Mucosa of descending colon (tissue), 3 donors: ENCODE measurements at regions not wholly inside any gene's neighbourhood (a gene's known extent, or its start where the extent isn't known, plus 50 kb on each side); places are given as distances from the start of the nearest gene placed in this dataset.

ENCODE experiments used
- ATAC-seq: fragments of 200-7000 bp; cut with Tn5 transposase; one replicate; pipeline ENCODE4 v1.9.1; 2020; ENCODE audit warnings: mild to moderate bottlenecking, moderate library complexity
- DNase-seq, 3 donors: peaks; one replicate each; pipeline ENCODE4 v3.0.0-alpha.2; 2020
- H3K36me3 ChIP-seq: fragments of 200-600 bp; one replicate; pipeline ENCODE4 v1.8.0; 2021; ENCODE audit warnings: low read depth, mild to moderate bottlenecking
- H3K4me1 ChIP-seq: fragments of 200-600 bp; one replicate; pipeline ENCODE4 v1.8.0; 2021; ENCODE audit warnings: low read depth, mild to moderate bottlenecking
- H3K4me3 ChIP-seq: fragments of 200-600 bp; one replicate; pipeline ENCODE4 v1.8.0; 2021; ENCODE audit warnings: mild to moderate bottlenecking
- H3K9me3 ChIP-seq: fragments of 200-600 bp; one replicate; pipeline ENCODE4 v1.8.0; 2021; ENCODE audit warnings: mild to moderate bottlenecking
- intact Hi-C, 2 donors: fragments of 100-400 bp; cut with DNase I in 1 of 2; cut with micrococcal nuclease in 1 of 2; formaldehyde crosslinking; loops; one replicate each; pipeline versions ENCODE4 v1.11.0 to v1.11.1; 2022; cut with DNase I, micrococcal nuclease
- TF ChIP-seq, protein P1 (sequence below): fragments of 200-600 bp; IDR thresholded peaks from one replicate; pipeline ENCODE4 v1.8.0; 2022; ENCODE audit warnings: antibody characterized with exemption, mild to moderate bottlenecking
- donor health status: DM: no; HTN: no; CAD: no; lungs with moderate emphysema.
- donor health status: DM: no; HTN: no; CAD: no.
- donor health status: DM: no; HTN: yes; CAD: no.

DNA sequence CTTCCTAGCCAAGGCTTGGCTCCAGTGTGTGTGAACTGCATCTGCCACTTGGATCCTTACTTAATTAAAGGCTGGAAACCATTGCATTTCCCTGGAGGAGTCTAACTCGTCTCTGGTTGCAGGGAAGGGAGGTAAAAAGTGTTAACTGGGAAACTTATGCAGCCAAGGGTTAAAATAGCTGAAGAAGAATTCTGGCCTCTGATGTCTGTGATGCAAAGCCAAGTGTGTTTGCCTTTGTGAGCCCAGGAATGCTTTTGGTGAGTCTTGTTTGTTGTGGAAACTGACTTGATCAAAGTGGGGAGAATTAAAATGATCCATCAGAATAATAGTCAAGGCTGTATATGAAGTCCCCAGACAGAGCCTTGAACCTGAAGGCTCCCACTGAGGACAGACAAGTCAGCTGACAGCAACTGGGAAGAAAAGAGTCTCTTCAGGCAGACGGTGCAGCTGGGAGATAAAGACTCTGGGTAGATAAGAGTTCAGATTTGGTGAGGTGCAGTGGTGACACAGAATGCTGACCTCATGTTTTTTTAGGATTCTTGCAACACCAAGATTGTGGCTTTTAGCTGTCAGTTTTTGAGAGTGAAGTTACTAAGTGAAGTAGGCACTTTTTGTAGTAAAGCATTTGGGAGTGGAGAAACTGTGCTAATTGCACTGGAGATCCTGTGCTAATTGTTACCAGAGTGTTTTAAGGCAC is 59.5 kb upstream of the WLS start:
- H3K9me3 ChIP-seq, result no peaks in the 10 kb centered on the region
- ATAC-seq (no peak), DNase-seq (no peak)
- no peaks in the 10 kb centered on the region for H3K36me3 ChIP-seq
- TF ChIP-seq, protein P1, sequence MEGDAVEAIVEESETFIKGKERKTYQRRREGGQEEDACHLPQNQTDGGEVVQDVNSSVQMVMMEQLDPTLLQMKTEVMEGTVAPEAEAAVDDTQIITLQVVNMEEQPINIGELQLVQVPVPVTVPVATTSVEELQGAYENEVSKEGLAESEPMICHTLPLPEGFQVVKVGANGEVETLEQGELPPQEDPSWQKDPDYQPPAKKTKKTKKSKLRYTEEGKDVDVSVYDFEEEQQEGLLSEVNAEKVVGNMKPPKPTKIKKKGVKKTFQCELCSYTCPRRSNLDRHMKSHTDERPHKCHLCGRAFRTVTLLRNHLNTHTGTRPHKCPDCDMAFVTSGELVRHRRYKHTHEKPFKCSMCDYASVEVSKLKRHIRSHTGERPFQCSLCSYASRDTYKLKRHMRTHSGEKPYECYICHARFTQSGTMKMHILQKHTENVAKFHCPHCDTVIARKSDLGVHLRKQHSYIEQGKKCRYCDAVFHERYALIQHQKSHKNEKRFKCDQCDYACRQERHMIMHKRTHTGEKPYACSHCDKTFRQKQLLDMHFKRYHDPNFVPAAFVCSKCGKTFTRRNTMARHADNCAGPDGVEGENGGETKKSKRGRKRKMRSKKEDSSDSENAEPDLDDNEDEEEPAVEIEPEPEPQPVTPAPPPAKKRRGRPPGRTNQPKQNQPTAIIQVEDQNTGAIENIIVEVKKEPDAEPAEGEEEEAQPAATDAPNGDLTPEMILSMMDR, result no peak
- no peaks in the 10 kb centered on the region for H3K4me1 ChIP-seq
- intact Hi-C loops, result no loop called here
- H3K4me3 ChIP-seq, result no peak overlapping the region

DNA sequence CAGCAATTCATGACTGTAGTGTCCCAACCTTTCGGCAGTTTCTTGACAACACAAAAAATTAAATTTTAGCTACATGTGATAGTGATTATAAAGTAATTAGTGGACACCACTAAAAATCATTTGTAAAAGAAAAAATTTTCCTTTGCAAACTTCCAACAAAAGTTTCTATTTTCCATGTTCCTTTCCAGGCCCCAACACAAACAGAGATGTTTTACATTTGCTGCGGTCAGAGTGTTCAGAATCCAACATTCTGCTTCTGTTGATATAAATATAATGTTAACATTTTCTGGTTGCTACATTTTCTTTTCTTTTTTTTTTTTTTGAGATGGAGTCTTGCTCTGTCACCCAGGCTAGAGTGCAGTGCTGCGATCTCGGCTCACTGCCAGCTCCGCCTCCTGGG is 54.9 kb upstream of the WLS start:
- Histone ChIP-seq H3K36me3 (no peaks in the 10 kb centered on the region), H3K4me3 (no peak overlapping the region), H3K4me1 (no peaks in the 10 kb centered on the region), H3K9me3 (no peaks in the 10 kb centered on the region)
- ATAC-seq (no peak), DNase-seq (no peak)
- intact Hi-C loops, result no loop called here
- TF ChIP-seq, protein P1, result no peak

DNA sequence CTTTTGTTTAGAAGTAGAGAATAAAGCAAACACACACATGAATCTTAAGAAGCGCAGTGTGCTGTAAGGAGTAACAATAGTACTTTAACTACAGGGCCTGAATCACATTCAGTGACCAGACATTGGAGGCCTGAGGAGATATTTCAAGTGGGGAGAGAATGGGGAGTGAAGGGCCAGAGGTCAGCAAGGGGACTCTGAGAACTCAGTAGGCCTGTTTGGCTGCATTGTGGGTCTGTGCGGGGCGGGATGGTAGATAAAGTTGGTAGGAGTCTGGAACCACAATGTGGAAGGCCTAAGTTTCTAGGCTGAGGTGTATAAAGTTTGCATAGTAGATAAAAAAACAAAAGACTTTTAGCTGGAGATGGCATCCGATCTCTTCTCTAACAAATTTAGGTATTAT is 52.7 kb upstream of the WLS start:
- Histone ChIP-seq H3K4me3 (no peak overlapping the region), H3K36me3 (no peaks in the 10 kb centered on the region), H3K9me3 (no peaks in the 10 kb centered on the region), H3K4me1 (no peaks in the 10 kb centered on the region)
- ATAC-seq (no peak), DNase-seq (no peak)
- intact Hi-C loops, result no loop called here
- TF ChIP-seq, protein P1, result no peak

- intact Hi-C loops, result no loop called here
- DNase-seq (no peak), ATAC-seq (no peak)
- Histone ChIP-seq H3K4me3 (no peak overlapping the region), H3K9me3 (no peaks in the 10 kb centered on the region), H3K4me1 (no peaks in the 10 kb centered on the region), H3K36me3 (no peaks in the 10 kb centered on the region)
- TF ChIP-seq, protein P1, result no peak
These were observed 49.8 kb upstream of the WLS start for GRCh38 chr1:68281946-68282615.
